ENCODE measurements at regions not wholly inside any gene's neighbourhood (a gene's known extent, or its start where the extent isn't known, plus 50 kb on each side); places are given as distances from the start of the nearest gene placed in this dataset.

DNA sequence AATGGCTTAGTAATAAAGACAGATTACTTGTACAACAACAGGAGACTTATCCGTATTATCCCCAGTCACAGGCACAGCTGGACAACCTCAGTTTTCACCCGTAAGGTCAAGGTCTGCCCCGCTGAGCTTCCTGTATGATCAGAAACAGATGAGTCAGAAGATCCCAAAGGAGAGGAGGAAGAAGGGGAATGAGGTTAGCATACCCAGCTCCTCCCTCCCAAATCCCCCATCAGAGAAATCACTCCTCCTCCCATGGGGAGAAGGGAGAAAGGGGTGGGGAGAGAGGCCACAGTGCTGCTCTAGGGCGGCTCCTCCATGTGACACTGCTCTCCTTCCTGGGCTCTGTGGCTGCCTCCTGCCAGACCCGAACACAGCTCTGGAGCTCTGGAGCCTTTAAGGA, 53.8 kb upstream of the SPTBN1 start:
- no peak overlapping the region for H3K4me3 ChIP-seq (ENCODE audit: low read depth, low read length)
- DNase-seq (ENCODE audit: low read depth) = no peak
- TF ChIP-seq, protein P1, sequence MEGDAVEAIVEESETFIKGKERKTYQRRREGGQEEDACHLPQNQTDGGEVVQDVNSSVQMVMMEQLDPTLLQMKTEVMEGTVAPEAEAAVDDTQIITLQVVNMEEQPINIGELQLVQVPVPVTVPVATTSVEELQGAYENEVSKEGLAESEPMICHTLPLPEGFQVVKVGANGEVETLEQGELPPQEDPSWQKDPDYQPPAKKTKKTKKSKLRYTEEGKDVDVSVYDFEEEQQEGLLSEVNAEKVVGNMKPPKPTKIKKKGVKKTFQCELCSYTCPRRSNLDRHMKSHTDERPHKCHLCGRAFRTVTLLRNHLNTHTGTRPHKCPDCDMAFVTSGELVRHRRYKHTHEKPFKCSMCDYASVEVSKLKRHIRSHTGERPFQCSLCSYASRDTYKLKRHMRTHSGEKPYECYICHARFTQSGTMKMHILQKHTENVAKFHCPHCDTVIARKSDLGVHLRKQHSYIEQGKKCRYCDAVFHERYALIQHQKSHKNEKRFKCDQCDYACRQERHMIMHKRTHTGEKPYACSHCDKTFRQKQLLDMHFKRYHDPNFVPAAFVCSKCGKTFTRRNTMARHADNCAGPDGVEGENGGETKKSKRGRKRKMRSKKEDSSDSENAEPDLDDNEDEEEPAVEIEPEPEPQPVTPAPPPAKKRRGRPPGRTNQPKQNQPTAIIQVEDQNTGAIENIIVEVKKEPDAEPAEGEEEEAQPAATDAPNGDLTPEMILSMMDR (IDR thresholded peaks at IDR 0.05; ENCODE audit: control insufficient read depth, extremely low read depth, insufficient read depth) = no peak

DNA sequence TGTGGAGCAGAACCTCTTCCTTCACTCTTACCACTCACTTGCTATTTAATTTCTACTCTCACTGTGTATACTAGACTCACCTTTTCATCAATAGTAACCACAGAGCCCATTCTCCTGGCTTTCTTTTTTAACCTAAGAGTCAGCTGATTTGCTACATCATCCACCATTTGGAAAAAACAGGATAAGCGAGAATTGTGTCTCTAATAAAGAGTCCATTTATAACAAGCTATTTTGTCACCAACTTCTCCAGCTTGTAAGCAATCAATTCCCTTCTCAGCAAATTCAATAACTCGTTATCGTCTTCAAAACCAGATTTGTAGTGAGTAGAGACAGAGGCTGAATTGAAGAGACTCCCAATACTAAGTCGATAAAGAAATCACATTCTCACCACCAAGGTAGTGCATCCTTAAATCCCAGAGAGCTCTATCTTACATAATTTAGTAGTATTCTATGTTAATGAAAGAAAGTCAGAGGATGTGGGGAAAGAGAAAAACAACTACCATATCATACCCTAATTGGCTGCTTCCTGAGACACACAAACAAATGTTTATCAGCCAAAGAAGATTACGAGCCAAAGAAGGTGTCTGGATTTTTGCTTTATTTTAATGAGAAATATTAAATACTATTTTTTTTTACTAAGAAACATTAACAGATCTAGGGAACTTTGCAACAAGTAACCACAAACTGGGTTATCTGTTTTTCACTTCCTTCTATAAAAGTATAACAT, 52.5 kb upstream of the SPTBN1 start:
- DNase-seq (ENCODE audit: low read depth) = no peak
- TF ChIP-seq, protein P1 (IDR thresholded peaks at IDR 0.05; ENCODE audit: control insufficient read depth, extremely low read depth, insufficient read depth) = no peak
- no peak overlapping the region for H3K4me3 ChIP-seq (ENCODE audit: low read depth, low read length)

DNA sequence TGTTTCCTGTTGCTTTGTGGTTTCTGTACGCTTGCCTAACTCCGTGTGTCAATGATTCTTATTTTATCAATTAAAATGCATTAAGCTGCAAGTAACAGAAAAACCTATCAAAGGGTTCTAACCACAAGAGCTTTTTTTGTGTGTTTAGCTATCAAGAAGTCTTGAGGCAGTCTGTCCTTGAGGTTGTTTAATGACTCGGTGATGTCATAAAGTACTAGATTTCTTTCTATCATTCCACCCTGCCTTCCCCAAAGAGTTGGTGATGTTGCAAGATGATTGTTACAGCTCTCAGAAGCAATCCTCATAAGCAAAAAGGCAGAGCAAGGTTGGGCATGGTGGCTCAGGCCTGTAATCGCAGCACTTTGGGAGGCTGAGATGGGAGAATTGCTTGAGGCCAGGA, 51.9 kb upstream of the SPTBN1 start:
- DNase-seq (ENCODE audit: low read depth) = no peak
- H3K4me3 ChIP-seq (ENCODE audit: low read depth, low read length) = no peak overlapping the region
- TF ChIP-seq, protein P1 (IDR thresholded peaks at IDR 0.05; ENCODE audit: control insufficient read depth, extremely low read depth, insufficient read depth) = no peak

DNA sequence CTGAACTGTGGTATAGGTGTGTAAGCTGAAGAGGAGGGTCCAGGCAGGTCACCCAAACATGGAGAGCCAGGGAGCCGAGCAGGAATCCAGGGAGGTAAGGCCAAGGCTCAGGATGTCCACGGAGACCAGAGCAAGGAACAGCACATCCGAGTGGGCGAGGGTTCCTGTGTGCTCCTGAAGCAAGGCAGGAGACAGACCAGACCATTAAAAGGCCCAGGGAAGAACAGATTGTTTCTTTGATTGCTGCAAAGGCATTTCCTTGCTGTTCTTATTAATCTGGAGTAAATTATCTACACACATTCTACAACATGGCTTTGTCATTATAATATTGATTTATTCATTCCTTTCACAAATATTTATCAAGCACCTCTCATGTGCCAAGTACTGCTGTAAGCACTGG, 50.1 kb upstream of the SPTBN1 start:
- H3K4me3 ChIP-seq (ENCODE audit: low read depth, low read length) = no peak overlapping the region
- no peak for DNase-seq (ENCODE audit: low read depth)
- TF ChIP-seq, protein P1 (IDR thresholded peaks at IDR 0.05; ENCODE audit: control insufficient read depth, extremely low read depth, insufficient read depth) = no peak
